ENCODE measurements at regions not wholly inside any gene's neighbourhood (a gene's known extent, or its start where the extent isn't known, plus 50 kb on each side); places are given as distances from the start of the nearest gene placed in this dataset.
"Not testable (repeated sequence)": the region's sequence is repeated elsewhere in the genome, so short reads cannot be mapped to it uniquely, and the experiment has no call there.

GRCh38 chr1:144067042-144067441, 95.3 kb upstream of the FAM72C start:
- not testable (repeated sequence) for TF ChIP-seq CTCF (IDR thresholded peaks at IDR 0.05 in 8 of 11, conservative IDR thresholded peaks at IDR 0.05 in 3 of 11); POLR2AphosphoS5 (IDR thresholded peaks at IDR 0.05); POLR2A (IDR thresholded peaks at IDR 0.05)

Data from spleen (tissue), 7 donors.